ENCODE measurements at regions not wholly inside any gene's neighbourhood (a gene's known extent, or its start where the extent isn't known, plus 50 kb on each side); places are given as distances from the start of the nearest gene placed in this dataset.

DNA sequence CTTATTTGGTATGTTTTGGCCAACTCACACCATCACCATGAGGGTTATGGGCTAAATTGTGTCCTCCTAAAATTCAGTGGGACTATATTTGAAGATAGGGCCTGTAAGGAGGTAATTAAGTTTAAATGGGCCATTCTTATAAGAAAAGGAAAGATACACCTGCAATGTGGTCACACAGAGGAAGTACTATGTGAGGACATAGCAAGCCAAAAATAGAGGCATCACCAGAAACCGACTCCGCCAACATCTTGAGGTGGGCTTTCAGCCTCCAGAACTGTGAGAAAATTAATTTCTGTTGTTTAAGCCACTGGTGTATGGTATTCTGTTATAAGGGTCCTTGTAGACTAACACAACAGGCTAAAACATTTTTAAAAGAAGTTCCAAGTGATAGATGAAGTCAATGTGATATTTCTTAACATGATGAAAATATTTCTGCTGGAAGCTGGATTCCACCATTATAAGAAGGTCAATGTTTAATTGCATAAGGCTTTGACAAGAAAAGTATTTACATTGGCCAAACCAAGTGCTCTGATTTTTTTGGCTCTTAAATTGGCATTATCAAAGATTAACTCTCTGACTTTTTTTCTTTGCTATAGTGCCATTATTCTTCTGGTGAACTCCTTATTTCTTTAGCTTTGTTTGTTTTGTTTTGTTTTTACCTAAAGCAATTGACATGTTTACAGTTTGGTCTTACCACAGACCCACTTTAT is 540.9 kb downstream of the PPARGC1A start:
- H3K27me3 ChIP-seq, result no peaks in the 10 kb centered on the region
- no peak overlapping the region for H3K4me3 ChIP-seq
- no peaks in the 10 kb centered on the region for H3K9me3 ChIP-seq
- DNase-seq, result no peak
- no peaks in the 10 kb centered on the region for H3K36me3 ChIP-seq

DNA sequence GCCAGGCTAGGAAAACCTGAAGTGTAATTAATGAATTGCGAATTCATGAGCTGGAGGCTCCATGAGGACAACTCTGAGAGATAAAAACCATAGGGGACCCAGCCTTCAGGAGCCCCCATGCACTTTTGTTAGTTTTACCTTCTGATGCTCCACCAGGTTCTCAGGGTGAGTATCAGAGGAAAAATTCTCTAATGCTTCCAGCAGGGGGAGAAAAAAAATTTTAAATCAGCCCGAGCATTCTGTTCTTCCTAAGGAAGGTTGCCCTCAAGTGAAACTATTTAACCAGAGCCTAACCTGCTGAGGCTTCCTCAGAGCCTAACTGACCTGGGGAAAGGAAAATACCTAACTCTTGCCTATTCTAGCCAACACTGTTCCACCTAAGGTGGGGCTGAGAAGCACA is 552.6 kb downstream of the PPARGC1A start:
- no peak overlapping the region for H3K4me3 ChIP-seq
- no peaks in the 10 kb centered on the region for H3K9me3 ChIP-seq
- no peaks in the 10 kb centered on the region for H3K27me3 ChIP-seq
- H3K36me3 ChIP-seq, result no peaks in the 10 kb centered on the region
- no peak for DNase-seq

DNA sequence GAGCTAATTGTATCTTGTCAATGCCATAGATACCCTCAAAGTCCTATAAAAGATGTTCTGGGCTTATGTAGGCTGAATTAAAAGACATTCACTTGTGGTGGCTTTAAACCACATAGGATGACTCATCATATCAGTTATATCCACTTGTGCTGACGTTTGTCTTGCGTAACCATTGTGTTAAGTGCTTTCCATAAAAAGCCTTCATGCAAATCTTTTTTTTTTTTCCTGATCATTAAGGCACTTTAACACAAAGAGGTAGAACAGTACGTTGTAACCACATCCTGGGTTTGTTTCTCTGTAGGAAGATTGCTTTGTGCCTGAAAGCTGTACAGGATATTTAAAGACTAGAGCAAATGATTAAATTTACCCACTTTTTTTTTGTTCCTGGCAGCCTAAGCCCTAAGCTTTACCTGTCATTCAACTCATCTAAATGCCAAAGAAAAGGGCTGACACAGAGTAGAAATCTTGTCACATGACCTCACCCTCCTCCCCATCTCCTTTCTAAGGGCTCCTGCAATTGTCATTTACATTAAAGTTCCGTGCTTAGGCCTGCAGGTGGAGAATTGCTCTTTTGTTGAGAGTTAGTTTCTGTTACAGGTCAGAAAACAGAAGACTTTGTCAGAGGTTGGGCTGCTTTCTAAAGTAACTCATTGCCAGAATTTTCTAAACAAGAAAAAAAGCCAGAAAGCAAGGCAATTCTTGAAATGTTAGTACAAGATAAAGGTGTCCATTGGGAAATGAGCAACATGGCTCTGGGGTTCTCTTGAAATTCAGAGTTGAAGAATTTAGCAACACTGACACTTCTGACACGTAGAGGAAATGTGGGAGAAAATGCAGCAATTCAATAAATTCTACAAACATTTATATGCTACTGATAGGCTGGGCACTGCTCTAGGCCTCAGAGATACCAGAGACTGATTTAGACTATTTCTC is 555.6 kb downstream of the PPARGC1A start:
- no peaks in the 10 kb centered on the region for H3K27me3 ChIP-seq
- no peak overlapping the region for H3K4me3 ChIP-seq
- DNase-seq, result no peak
- no peaks in the 10 kb centered on the region for H3K9me3 ChIP-seq
- H3K36me3 ChIP-seq, result no peaks in the 10 kb centered on the region

DNA sequence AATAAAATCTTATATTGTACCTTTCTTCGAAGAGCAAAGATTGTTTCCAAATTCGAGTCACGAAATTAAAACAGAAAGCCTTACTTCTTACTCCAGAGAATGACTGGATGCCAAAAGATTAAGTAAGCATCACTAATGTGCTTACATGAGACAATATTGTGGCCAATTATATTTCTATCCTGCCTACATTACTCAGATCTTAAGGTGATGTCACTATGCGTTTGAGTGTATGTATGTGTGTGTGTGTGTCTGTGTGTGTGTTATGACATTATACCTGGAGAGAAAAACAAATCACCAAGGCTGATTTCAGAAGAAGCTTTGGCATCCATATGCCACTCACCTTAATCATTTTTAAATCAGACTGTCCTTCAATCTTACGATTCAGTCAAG is 556.3 kb downstream of the PPARGC1A start:
- DNase-seq, result no peak
- Histone ChIP-seq H3K4me3 (no peak overlapping the region), H3K36me3 (no peaks in the 10 kb centered on the region), H3K9me3 (no peaks in the 10 kb centered on the region), H3K27me3 (no peaks in the 10 kb centered on the region)

DNA sequence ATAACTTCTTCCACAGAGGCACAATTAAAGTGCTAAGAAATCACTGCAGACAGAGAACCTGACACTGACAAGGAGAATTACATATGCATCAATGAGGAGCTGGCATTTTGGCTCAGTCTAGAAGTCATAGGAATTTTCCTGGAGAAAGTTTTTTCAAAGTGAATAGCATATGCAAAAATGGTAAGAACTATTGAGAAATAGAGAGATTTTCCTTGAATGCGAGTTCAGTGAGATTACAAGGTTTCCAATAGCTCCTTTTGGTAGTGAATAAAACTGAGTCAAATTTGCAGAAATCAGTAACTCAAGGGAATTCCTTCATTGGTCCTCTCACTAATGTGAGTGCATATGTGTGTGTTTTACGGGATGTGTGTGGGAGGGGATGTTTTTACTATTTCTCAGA is 557.5 kb downstream of the PPARGC1A start:
- no peaks in the 10 kb centered on the region for H3K27me3 ChIP-seq
- no peaks in the 10 kb centered on the region for H3K36me3 ChIP-seq
- H3K9me3 ChIP-seq, result no peaks in the 10 kb centered on the region
- no peak overlapping the region for H3K4me3 ChIP-seq
- DNase-seq, result no peak

DNA sequence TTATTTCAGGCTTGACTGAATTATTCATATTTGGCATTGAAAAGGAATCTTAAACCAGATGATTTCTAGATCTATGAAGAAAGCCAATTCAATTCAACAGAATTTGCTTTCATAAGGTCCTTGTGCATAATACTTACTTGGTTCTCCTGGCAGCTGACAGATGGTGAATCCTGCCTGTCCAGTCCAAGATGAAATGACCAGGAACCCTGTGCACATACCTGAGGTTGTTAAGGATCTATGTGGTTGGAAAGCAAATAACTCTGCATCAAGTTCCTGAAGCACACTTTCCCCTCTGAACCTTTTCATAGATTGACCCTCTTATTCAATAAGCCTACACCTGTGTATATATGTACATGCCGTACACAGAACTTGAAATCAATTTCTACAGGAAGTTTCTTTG is 562.7 kb downstream of the PPARGC1A start:
- Histone ChIP-seq H3K27me3 (no peaks in the 10 kb centered on the region), H3K9me3 (no peaks in the 10 kb centered on the region), H3K4me3 (no peak overlapping the region), H3K36me3 (no peaks in the 10 kb centered on the region)
- no peak for DNase-seq

DNA sequence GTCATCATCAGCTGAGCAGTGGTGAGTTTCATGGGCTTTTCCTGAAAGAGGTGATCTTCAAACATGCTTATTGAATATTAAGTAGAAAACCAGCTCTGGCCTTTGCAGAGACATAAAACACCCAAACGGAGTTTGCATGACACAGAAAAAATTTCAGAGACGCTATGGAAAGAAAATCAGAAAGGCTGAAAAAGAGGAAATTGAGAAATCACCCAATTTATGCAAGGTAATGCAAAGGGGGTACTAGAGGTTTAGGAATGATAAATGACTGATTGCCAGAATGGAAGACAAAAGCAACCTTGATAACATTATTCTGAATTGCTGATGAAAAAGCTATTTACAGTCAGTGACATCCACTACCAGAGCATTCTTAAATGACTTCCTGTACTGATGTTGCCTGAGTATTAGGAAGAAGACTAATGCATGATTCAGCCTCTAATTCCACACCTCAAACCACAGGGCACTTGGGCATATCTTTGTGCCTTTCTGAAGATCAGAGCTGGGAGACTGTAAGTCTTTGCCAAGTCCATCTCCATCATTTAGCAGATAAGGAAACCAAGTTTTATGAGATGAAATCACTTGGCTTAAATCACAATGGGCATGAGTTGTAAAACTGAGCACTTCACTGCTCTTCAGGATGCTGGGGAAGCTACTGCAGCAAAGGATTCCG is 565.7 kb downstream of the PPARGC1A start:
- no peaks in the 10 kb centered on the region for H3K9me3 ChIP-seq
- no peaks in the 10 kb centered on the region for H3K36me3 ChIP-seq
- H3K27me3 ChIP-seq, result no peaks in the 10 kb centered on the region
- peak; percentile 45 for DNase-seq
- H3K4me3 ChIP-seq, result no peak overlapping the region

DNA sequence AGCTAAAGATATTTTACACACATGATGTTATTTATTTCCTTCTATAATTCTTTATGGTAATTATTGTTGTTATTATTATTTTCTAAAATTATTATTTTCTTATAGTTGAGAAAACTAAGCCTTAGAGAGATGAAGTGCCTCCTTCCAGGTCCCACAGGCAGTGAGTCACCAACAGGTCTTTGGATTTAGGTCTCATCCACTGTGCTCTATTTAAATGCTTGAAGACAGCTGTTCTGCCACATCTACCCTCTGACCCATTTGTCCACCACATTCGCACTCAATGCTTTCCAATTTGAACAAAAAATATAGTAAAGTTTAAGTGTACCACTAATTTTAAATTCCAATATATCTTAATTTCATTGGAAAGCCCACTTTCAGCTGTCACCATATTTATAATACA is 566.4 kb downstream of the PPARGC1A start:
- no peak overlapping the region for H3K4me3 ChIP-seq
- no peaks in the 10 kb centered on the region for H3K36me3 ChIP-seq
- DNase-seq, result no peak
- no peaks in the 10 kb centered on the region for H3K9me3 ChIP-seq
- no peaks in the 10 kb centered on the region for H3K27me3 ChIP-seq

DNA sequence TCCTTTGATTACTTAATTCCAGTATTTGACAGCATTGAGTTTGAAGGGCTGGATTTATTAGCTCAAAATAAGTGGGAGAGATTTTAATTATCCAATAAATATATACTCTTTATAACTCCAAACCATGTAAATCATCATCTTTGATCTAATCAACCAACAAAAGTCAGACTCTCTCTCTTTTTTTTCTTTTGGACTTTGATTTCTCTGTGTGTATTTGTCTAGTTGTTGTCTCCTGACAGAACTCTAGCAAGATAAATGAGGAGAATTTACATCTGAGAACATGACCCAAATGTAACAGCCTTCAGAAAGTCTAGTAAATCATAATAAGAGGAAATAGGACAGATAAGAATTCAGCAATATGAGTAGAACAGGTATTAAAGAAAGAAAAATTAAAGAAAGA is 567.1 kb downstream of the PPARGC1A start:
- DNase-seq, result no peak
- Histone ChIP-seq H3K36me3 (no peaks in the 10 kb centered on the region), H3K4me3 (no peak overlapping the region), H3K9me3 (no peaks in the 10 kb centered on the region), H3K27me3 (no peaks in the 10 kb centered on the region)

DNA sequence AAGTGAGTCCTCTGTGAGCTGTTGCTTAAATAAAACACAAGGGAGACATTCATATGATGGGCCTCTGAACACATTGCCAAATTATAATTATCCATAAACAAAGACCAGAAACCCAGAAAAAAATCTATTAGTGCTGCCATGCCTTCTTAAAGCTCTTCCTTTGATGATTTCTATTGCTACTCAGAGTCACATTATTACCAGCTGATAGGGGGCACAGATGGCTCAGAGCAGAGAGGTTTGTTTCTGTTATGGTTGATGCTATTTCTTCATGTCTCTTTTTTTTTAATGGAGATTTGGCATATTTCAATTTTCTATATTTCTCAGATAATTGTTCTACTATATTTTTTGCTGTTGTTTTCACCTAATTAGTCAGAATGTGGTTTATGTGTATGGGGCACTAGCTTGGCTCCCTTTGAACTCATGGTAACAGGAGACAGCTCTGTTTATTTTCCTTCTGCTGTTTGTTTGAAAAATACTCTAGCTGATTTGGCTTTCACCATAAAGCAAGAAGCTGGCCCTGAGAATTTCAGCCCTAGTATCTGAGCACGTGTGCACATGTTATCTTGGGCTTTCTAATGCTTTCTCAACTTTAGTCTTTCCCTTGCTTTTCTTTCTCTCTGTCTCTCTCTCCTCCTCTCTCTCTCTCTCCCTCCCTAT is 568.8 kb downstream of the PPARGC1A start:
- Histone ChIP-seq H3K4me3 (no peak overlapping the region), H3K9me3 (no peaks in the 10 kb centered on the region)
- no peak for DNase-seq

DNA sequence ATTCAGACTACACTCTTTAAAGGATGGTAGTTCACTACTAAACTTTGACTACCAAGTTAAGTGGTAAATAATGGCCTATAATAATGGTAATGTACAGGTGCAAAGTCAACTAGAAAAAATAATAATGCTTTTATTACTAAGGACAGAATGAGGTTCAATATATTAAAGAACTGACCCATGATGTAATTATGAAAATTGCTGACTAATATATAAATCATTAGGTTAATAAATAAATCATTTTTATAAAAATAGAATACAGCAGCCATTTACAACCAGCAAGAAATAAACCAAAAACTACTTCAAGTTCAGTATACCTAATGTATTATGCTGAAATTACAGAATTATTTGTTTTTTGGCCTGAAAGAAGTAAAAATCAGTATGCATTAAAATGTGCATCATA is 577.2 kb downstream of the PPARGC1A start:
- Histone ChIP-seq H3K9me3 (no peaks in the 10 kb centered on the region), H3K27me3 (no peaks in the 10 kb centered on the region), H3K4me3 (no peak overlapping the region), H3K36me3 (no peaks in the 10 kb centered on the region)
- DNase-seq, result no peak

More for the DNA sequence above, 568.8 kb downstream of the PPARGC1A start:
- H3K27me3 ChIP-seq, result no peaks in the 10 kb centered on the region
- no peaks in the 10 kb centered on the region for H3K36me3 ChIP-seq

DNA sequence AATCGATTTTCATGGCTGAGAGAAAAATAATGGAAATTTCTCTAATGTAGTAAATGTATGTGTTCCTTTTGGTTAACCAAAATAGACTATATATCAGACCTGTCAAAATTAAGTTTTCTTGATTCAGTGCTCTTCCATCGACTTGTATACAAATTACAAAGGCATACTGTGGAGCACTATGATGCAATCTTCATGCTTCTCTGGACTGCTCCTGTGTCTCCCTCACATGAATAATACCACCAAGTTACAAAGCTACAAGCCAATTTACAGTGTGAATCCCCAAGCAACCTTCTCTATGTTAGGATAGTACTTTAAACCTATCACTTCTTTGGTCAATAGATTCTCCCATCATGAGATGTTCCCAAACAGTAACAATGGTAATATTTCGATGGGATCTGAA is 577.9 kb downstream of the PPARGC1A start:
- no peak overlapping the region for H3K4me3 ChIP-seq
- H3K27me3 ChIP-seq, result no peaks in the 10 kb centered on the region
- no peak for DNase-seq
- H3K36me3 ChIP-seq, result no peaks in the 10 kb centered on the region
- no peaks in the 10 kb centered on the region for H3K9me3 ChIP-seq

DNA sequence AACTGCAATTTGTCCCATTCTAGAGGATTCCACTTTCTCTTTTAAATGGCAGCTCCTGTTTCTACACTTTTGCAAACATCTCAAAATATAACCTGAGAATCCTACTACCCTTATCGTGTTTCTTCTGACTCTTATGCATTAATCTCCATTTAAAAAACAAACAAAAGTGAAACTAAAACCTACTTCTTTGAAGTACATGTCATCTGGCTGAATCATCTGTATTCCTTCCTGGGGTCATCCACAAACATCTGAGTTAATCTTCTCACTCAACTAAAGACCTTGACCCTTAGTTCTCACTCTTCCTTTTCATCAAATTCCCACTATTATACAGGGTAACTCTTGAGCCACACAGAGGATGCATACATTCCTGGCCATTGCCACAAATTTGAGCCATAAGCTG is 584.8 kb downstream of the PPARGC1A start:
- no peaks in the 10 kb centered on the region for H3K36me3 ChIP-seq
- no peaks in the 10 kb centered on the region for H3K27me3 ChIP-seq
- no peaks in the 10 kb centered on the region for H3K9me3 ChIP-seq
- peak overlapping the region; percentile 41 for H3K4me3 ChIP-seq
- no peak for DNase-seq

DNA sequence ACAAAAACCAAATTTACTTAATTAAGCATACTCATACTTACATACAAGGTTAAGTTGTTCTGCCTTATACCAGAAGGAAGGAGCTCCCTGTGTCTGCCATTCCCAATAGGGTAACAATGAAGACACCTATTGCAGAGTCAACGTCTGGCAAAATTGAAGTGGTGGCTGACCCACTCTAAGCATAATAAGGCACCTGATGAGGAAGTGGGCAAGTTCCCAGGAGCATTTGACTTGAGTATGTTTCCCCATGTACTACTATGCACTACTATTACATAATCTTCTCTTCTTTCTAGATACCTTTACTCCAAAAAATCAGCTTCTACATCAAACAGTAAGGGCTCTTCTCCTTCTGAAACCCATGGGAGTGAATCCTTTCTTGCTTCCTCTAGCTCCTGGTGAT is 591.5 kb downstream of the PPARGC1A start:
- no peak overlapping the region for H3K4me3 ChIP-seq
- no peaks in the 10 kb centered on the region for H3K27me3 ChIP-seq
- no peak for DNase-seq
- no peaks in the 10 kb centered on the region for H3K9me3 ChIP-seq
- H3K36me3 ChIP-seq, result no peaks in the 10 kb centered on the region

DNA sequence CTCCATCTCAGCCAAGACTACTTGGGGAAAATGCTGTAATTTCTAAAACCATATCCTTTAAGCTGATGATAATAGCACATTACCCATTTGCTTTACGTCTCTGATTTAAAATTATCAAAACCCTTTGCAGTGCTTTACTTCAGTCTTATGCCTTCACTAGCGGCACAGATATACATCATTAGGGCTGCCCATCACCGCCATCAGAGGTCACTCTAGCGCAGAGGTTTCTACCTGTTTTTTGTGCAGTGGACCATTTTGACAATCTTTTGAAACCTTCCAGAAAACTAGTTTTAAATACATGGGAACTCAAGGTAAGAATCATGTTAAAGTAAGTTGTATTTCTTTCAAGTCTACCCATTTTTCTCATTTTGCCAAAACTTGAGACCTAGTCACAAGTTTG is 592.5 kb downstream of the PPARGC1A start:
- Histone ChIP-seq H3K27me3 (no peaks in the 10 kb centered on the region), H3K4me3 (no peak overlapping the region), H3K36me3 (no peaks in the 10 kb centered on the region), H3K9me3 (no peaks in the 10 kb centered on the region)
- DNase-seq, result no peak

DNA sequence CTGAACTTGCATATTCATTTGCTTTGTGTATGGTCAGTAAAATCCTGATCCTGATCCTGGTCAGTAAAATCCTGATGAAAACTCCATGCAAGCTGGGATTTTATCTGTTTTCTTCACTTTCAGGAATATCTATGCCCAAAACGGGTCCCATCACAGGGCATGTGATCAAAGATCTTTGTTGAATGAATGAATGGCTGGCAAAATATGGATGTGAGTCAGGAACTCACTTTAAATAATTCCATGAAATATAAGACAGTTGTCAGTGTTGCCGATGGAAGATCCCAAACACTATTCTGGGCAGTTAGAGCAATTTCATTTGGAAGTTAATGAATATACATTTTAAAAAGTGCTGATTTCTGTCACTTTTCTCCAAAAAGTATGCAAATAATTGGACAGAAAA is 598.4 kb downstream of the GBA3 start:
- no peak for DNase-seq
- no peak overlapping the region for H3K4me3 ChIP-seq
- no peaks in the 10 kb centered on the region for H3K36me3 ChIP-seq
- H3K27me3 ChIP-seq, result no peaks in the 10 kb centered on the region
- H3K9me3 ChIP-seq, result no peaks in the 10 kb centered on the region

DNA sequence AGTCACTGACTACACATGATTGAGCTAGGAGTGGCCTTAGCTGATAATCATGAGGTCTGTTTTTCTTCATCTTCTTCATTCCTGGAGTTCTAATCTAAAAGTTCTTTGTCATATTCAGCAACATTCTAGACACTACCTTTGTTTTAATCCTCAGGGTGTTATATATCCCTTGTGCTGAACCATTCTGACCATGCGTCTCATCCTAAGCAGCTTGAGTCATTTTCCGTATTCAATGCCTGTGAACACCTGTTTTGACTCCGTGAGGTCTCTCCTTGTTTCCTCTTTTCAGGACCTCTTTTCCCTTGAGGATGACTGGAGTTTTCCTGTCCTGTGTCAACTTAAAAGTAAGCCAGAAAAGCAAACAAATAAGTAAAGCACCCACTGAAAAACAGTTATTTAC is 597.9 kb downstream of the GBA3 start:
- H3K4me3 ChIP-seq, result no peak overlapping the region
- DNase-seq, result no peak

More for the DNA sequence above, 597.9 kb downstream of the GBA3 start:
- H3K27me3 ChIP-seq, result no peaks in the 10 kb centered on the region
- no peaks in the 10 kb centered on the region for H3K9me3 ChIP-seq
- H3K36me3 ChIP-seq, result no peaks in the 10 kb centered on the region

All from MG63 (cell line).